PC-3 (cell line): ENCODE measurements at regions not wholly inside any gene's neighbourhood (a gene's known extent, or its start where the extent isn't known, plus 50 kb on each side); places are given as distances from the start of the nearest gene placed in this dataset.

Source experiments
- EZH2 ChIP-seq: fragments of 300-600 bp; sonication (generic); IDR thresholded peaks from one replicate; pipeline ENCODE4 v1.6.1; 2017; ENCODE audit warnings: antibody characterized with exemption, mild to moderate bottlenecking, low read length; ENCODE audit not compliant: unreplicated experiment
- TF ChIP-seq, protein P1 (sequence below): fragments of 300-600 bp; sonication (generic); conservative IDR thresholded peaks from 2 replicates; pipeline ENCODE4 v1.5.1; 2017; ENCODE audit warnings: antibody characterized with exemption, low read depth, mild to moderate bottlenecking, low read length

GRCh38 chr5:167934551-167934971 is 356.9 kb upstream of the WWC1 start:
- TF ChIP-seq, protein P1, sequence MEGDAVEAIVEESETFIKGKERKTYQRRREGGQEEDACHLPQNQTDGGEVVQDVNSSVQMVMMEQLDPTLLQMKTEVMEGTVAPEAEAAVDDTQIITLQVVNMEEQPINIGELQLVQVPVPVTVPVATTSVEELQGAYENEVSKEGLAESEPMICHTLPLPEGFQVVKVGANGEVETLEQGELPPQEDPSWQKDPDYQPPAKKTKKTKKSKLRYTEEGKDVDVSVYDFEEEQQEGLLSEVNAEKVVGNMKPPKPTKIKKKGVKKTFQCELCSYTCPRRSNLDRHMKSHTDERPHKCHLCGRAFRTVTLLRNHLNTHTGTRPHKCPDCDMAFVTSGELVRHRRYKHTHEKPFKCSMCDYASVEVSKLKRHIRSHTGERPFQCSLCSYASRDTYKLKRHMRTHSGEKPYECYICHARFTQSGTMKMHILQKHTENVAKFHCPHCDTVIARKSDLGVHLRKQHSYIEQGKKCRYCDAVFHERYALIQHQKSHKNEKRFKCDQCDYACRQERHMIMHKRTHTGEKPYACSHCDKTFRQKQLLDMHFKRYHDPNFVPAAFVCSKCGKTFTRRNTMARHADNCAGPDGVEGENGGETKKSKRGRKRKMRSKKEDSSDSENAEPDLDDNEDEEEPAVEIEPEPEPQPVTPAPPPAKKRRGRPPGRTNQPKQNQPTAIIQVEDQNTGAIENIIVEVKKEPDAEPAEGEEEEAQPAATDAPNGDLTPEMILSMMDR: no peak
- TF ChIP-seq EZH2: no peak
